NT2/D1 (cell line): ENCODE measurements at regions not wholly inside any gene's neighbourhood (a gene's known extent, or its start where the extent isn't known, plus 50 kb on each side); places are given as distances from the start of the nearest gene placed in this dataset.

ENCODE experiments used
- DNase-seq: peaks from one replicate; pipeline ENCODE4 v3.0.0-alpha.2; 2011; ENCODE audit warnings: low read depth, low spot score
- H3K27me3 ChIP-seq: 2 replicates; pipeline ENCODE4 v1.6.0; 2011; ENCODE audit warnings: mild to moderate bottlenecking; ENCODE audit not compliant: insufficient read length, insufficient read depth
- H3K36me3 ChIP-seq: 2 replicates; pipeline ENCODE4 v1.6.1; 2011; ENCODE audit warnings: mild to moderate bottlenecking, low read length, mixed read lengths; ENCODE audit not compliant: insufficient read depth, insufficient read length
- H3K4me1 ChIP-seq: 2 replicates; pipeline ENCODE4 v1.5.1; 2011; ENCODE audit not compliant: insufficient read depth, insufficient read length
- H3K4me3 ChIP-seq: 2 replicates; pipeline ENCODE4 v1.5.1; 2011; ENCODE audit warnings: low read depth; ENCODE audit not compliant: insufficient read length
- H3K9ac ChIP-seq: 2 replicates; pipeline ENCODE4 v1.6.0; 2011; ENCODE audit warnings: low read depth; ENCODE audit not compliant: insufficient read length
- H3K9me3 ChIP-seq: 2 replicates; pipeline ENCODE4 v1.5.1; 2011; ENCODE audit warnings: mild to moderate bottlenecking, low read length; ENCODE audit not compliant: insufficient read depth
- SUZ12 ChIP-seq: IDR thresholded peaks from 2 replicates; pipeline ENCODE4 v1.6.1; 2011; ENCODE audit not compliant: insufficient read length, insufficient read depth; ENCODE audit errors: extremely low read depth
- YY1 ChIP-seq: IDR thresholded peaks from 2 replicates; pipeline ENCODE4 v1.6.1; 2011; ENCODE audit not compliant: insufficient read length, insufficient read depth
- ZNF274 ChIP-seq: IDR thresholded peaks from 2 replicates; pipeline ENCODE4 v1.6.1; 2011; ENCODE audit warnings: mild to moderate bottlenecking, low read depth, low read length

- no peaks in the 10 kb centered on the region for H3K27me3 ChIP-seq
- H3K4me3 ChIP-seq, result no peak overlapping the region
- no peaks in the 10 kb centered on the region for H3K36me3 ChIP-seq
- DNase-seq, result no peak
- H3K9me3 ChIP-seq, result no peaks in the 10 kb centered on the region
- no peak overlapping the region for H3K9ac ChIP-seq
- TF ChIP-seq SUZ12, result no peak
- no peak for TF ChIP-seq YY1
- TF ChIP-seq ZNF274, result no peak
- H3K4me1 ChIP-seq, result no peaks in the 10 kb centered on the region
Observed at GRCh38 chr5:68445257-68446069, 229.9 kb downstream of the PIK3R1 start.

- DNase-seq, result no peak
- Histone ChIP-seq H3K27me3 (no peaks in the 10 kb centered on the region), H3K4me3 (no peak overlapping the region), H3K4me1 (no peaks in the 10 kb centered on the region), H3K9me3 (no peaks in the 10 kb centered on the region), H3K36me3 (no peaks in the 10 kb centered on the region), H3K9ac (no peak overlapping the region)
- TF ChIP-seq YY1 (no peak), SUZ12 (no peak), ZNF274 (no peak)
Observed at GRCh38 chr5:68446070-68446357, 230.5 kb downstream of the PIK3R1 start.

GRCh38 chr5:68446487-68446894, 230.9 kb downstream of the PIK3R1 start:
- H3K9ac ChIP-seq, result no peak overlapping the region
- TF ChIP-seq YY1 (no peak), ZNF274 (no peak), SUZ12 (no peak)
- no peak for DNase-seq
- H3K27me3 ChIP-seq, result no peaks in the 10 kb centered on the region
- no peaks in the 10 kb centered on the region for H3K9me3 ChIP-seq
- no peaks in the 10 kb centered on the region for H3K4me1 ChIP-seq
- H3K36me3 ChIP-seq, result no peaks in the 10 kb centered on the region
- H3K4me3 ChIP-seq, result no peak overlapping the region

- no peak overlapping the region for H3K4me3 ChIP-seq
- no peak overlapping the region for H3K9ac ChIP-seq
- no peaks in the 10 kb centered on the region for H3K36me3 ChIP-seq
- no peaks in the 10 kb centered on the region for H3K4me1 ChIP-seq
- H3K27me3 ChIP-seq, result no peaks in the 10 kb centered on the region
- TF ChIP-seq ZNF274 (no peak), SUZ12 (no peak), YY1 (no peak)
- DNase-seq, result no peak
- no peaks in the 10 kb centered on the region for H3K9me3 ChIP-seq
Observed at GRCh38 chr5:68447136-68447929, 231.8 kb downstream of the PIK3R1 start.

GRCh38 chr5:68449380-68449779, 233.8 kb downstream of the PIK3R1 start:
- TF ChIP-seq SUZ12 (no peak), ZNF274 (no peak), YY1 (no peak)
- no peak for DNase-seq
- Histone ChIP-seq H3K4me3 (no peak overlapping the region), H3K9ac (no peak overlapping the region), H3K9me3 (no peaks in the 10 kb centered on the region), H3K36me3 (no peaks in the 10 kb centered on the region), H3K27me3 (no peaks in the 10 kb centered on the region), H3K4me1 (no peaks in the 10 kb centered on the region)

- Histone ChIP-seq H3K9ac (no peak overlapping the region), H3K27me3 (no peaks in the 10 kb centered on the region), H3K36me3 (no peaks in the 10 kb centered on the region), H3K4me3 (no peak overlapping the region), H3K4me1 (no peaks in the 10 kb centered on the region), H3K9me3 (no peaks in the 10 kb centered on the region)
- TF ChIP-seq SUZ12 (no peak), ZNF274 (no peak), YY1 (no peak)
- no peak for DNase-seq
Observed at GRCh38 chr5:68450245-68450852, 234.8 kb downstream of the PIK3R1 start.

GRCh38 chr5:68452286-68452685, 236.7 kb downstream of the PIK3R1 start:
- Histone ChIP-seq H3K36me3 (no peaks in the 10 kb centered on the region), H3K4me3 (no peak overlapping the region), H3K9ac (no peak overlapping the region), H3K27me3 (no peaks in the 10 kb centered on the region), H3K4me1 (no peaks in the 10 kb centered on the region), H3K9me3 (no peaks in the 10 kb centered on the region)
- TF ChIP-seq YY1 (no peak), ZNF274 (no peak), SUZ12 (no peak)
- no peak for DNase-seq
